Sigmoid colon (tissue), 4 donors: ENCODE measurements at regions not wholly inside any gene's neighbourhood (a gene's known extent, or its start where the extent isn't known, plus 50 kb on each side); places are given as distances from the start of the nearest gene placed in this dataset.

Experiments
- CTCF ChIP-seq, 4 experiments: fragments of 450-650 bp in 3 of 4; fragments of 200-600 bp in 1 of 4; IDR thresholded peaks; one replicate each; pipeline ENCODE4 v1.5.1; 2016 to 2019; ENCODE audit warnings: antibody characterized with exemption in 4 of 4, mild to moderate bottlenecking in 3 of 4, moderate library complexity in 2 of 4
- EP300 ChIP-seq, 4 donors: sonication (generic); formaldehyde crosslinking; IDR thresholded peaks; one replicate each; pipeline ENCODE4 v1.6.1; 2017; ENCODE audit warnings: antibody characterized with exemption in 4 of 4
- POLR2A ChIP-seq, 2 donors: fragments of 450-650 bp; IDR thresholded peaks; one replicate each; pipeline ENCODE4 v1.6.1; 2016; ENCODE audit warnings: antibody characterized with exemption in 2 of 2, mild to moderate bottlenecking in 2 of 2, moderate library complexity in 2 of 2
- POLR2AphosphoS5 ChIP-seq, 4 donors: sonication (generic); formaldehyde crosslinking; IDR thresholded peaks; one replicate each; pipeline ENCODE4 v1.6.1; 2017; ENCODE audit warnings: antibody characterized with exemption in 4 of 4

GRCh38 chr7:46900312-46901263 is 681.3 kb downstream of the TNS3 start:
- TF ChIP-seq POLR2A (IDR thresholded peaks at IDR 0.05) (no peak), CTCF (IDR thresholded peaks at IDR 0.05) (no peak), POLR2AphosphoS5 (IDR thresholded peaks at IDR 0.05) (peak; percentile 24 to 92 (median 44)), EP300 (IDR thresholded peaks at IDR 0.05) (peak in 1 of 4 donors; percentile 66)
